ENCODE measurements at regions not wholly inside any gene's neighbourhood (a gene's known extent, or its start where the extent isn't known, plus 50 kb on each side); places are given as distances from the start of the nearest gene placed in this dataset.

GRCh38 chr11:110375351-110375750 lies 54.4 kb upstream of the FDX1 start:
- intact Hi-C loops (cut with micrococcal nuclease; ENCODE audit: unreplicated experiment) (loop anchor here (5.0 kb wide), 2 partner anchors 57 to 428 kb away; no protein-coding TSS in a partner anchor), in situ Hi-C loops (cut with HindIII; ENCODE audit: low pct_unique_long_range_greater_than_20kb, low sequenced_read_pairs) (no loop called here)
- DNase-seq (ENCODE audit: low read depth, low spot score) (no peak), ATAC-seq (no peak)
- no TSS peak for BruUV-seq (replicated peaks)
- Histone ChIP-seq H3K27ac (ENCODE audit: low read length) (no peak overlapping the region), H3K9me3 (ENCODE audit: control insufficient read depth, insufficient read depth, low read depth, low read length) (no peaks in the 10 kb centered on the region), H3K4me3 (ENCODE audit: low read depth in 2 of 2, low read length in 2 of 2) (no peak overlapping the region), H3K27me3 (ENCODE audit: control insufficient read depth, insufficient read depth, low read length) (no peaks in the 10 kb centered on the region), H3K4me1 (ENCODE audit: control insufficient read depth, insufficient read depth, low read length) (peaks cover 9% of the 10 kb centered on the region; the same call in 1 of the 2 replicates), H3K36me3 (ENCODE audit: control insufficient read depth, insufficient read depth, low read length) (no peaks in the 10 kb centered on the region)
- CTCF ChIA-PET, result no interaction called here
- TF ChIP-seq POLR2AphosphoS5 (IDR thresholded peaks at IDR 0.05; ENCODE audit: low read depth, low read length) (no peak), CTCF (IDR thresholded peaks at IDR 0.05) (no peak), SIN3A (IDR thresholded peaks at IDR 0.05; ENCODE audit: borderline replicate concordance, insufficient read depth, low read depth, low read length) (no peak), REST (IDR thresholded peaks at IDR 0.05; ENCODE audit: insufficient read depth in 1 of 2, low read depth in 2 of 2, low read length in 1 of 2) (no peak), TCF7L2 (IDR thresholded peaks at IDR 0.05; ENCODE audit: low read depth, low read length) (no peak)
- POLR2A ChIA-PET, result no interaction called here

GRCh38 chr11:110376021-110376420 lies 53.7 kb upstream of the FDX1 start:
- ATAC-seq (no peak), DNase-seq (ENCODE audit: low read depth, low spot score) (no peak)
- H3K4me1 ChIP-seq (ENCODE audit: control insufficient read depth, insufficient read depth, low read length), result peaks cover 9% of the 10 kb centered on the region; the same call in 1 of the 2 replicates
- no peak overlapping the region for H3K4me3 ChIP-seq (ENCODE audit: low read depth in 2 of 2, low read length in 2 of 2)
- no peaks in the 10 kb centered on the region for H3K36me3 ChIP-seq (ENCODE audit: control insufficient read depth, insufficient read depth, low read length)
- POLR2A ChIA-PET, result no interaction called here
- no peaks in the 10 kb centered on the region for H3K27me3 ChIP-seq (ENCODE audit: control insufficient read depth, insufficient read depth, low read length)
- H3K9me3 ChIP-seq (ENCODE audit: control insufficient read depth, insufficient read depth, low read depth, low read length), result no peaks in the 10 kb centered on the region
- intact Hi-C loops (cut with micrococcal nuclease; ENCODE audit: unreplicated experiment) (loop anchor here (1.0 to 5.0 kb wide), 3 partner anchors 56 to 429 kb away; no protein-coding TSS in a partner anchor), in situ Hi-C loops (cut with HindIII; ENCODE audit: low pct_unique_long_range_greater_than_20kb, low sequenced_read_pairs) (no loop called here)
- TF ChIP-seq TCF7L2 (IDR thresholded peaks at IDR 0.05; ENCODE audit: low read depth, low read length) (no peak), REST (IDR thresholded peaks at IDR 0.05; ENCODE audit: insufficient read depth in 1 of 2, low read depth in 2 of 2, low read length in 1 of 2) (no peak)
- CTCF ChIA-PET, result no interaction called here
- no TSS peak for BruUV-seq (replicated peaks)
- H3K27ac ChIP-seq (ENCODE audit: low read length), result no peak overlapping the region
